K562 (cell line): ENCODE measurements at regions not wholly inside any gene's neighbourhood (a gene's known extent, or its start where the extent isn't known, plus 50 kb on each side); places are given as distances from the start of the nearest gene placed in this dataset.

ENCODE experiments used
- ATAC-seq: fragments of 200-7000 bp; cut with Tn5 transposase; 3 replicates; pipeline ENCODE4 v1.9.1; 2020; ENCODE audit warnings: moderate library complexity
- BruUV-seq: library from RNA; stranded (reverse); fragments of 400-500 nt; replicated peaks from 2 replicates; lab custom pipeline; 2021; lab: Mats Ljungman, UMichigan
- CTCF ChIA-PET: fragments of 300-600 bp; formaldehyde crosslinking; extraction: SDS; loops from one replicate; lab custom pipeline; 2021; ENCODE audit warnings: low intra/inter-chr PET ratio; lab: Yijun Ruan, JAX
- POLR2A ChIA-PET: fragments of 300-600, 350-650 bp; sonication (Branson Sonifier 250); formaldehyde crosslinking; extraction: SDS; loops from one replicate; lab custom pipeline; 2021; ENCODE audit warnings: antibody characterized with exemption, inconsistent platforms; lab: Yijun Ruan, JAX
- DNase-seq, 4 experiments: peaks; one replicate each; pipeline versions ENCODE4 v3.0.0 to v3.0.0-alpha.2; 2011 to 2018; ENCODE audit warnings: low spot score in 3 of 4, mixed read lengths in 3 of 4; ENCODE audit errors: extremely low read depth in 1 of 4
- FAIRE-seq: peaks from 2 replicates; lab custom pipeline; 2011; peaks lifted over from hg19 to GRCh38; lab: Jason Lieb, UNC
- H2AFZ ChIP-seq: 2 replicates; pipeline ENCODE4 v1.6.0; 2011; ENCODE audit warnings: low read depth, low read length, control low read depth, inconsistent platforms
- H3K27ac ChIP-seq: fragments of 200-600 bp; 3 replicates; pipeline ENCODE4 v1.8.0; 2011; ENCODE audit warnings: low read depth, mild to moderate bottlenecking, control low read depth, inconsistent platforms, low read length, moderate library complexity, mixed read lengths; ENCODE audit errors: extremely low read depth
- H3K27me3 ChIP-seq, 2 experiments: fragments of 300-600 bp in 1 of 2; 2 replicates in 1 of 2; 3 replicates in 1 of 2; pipeline versions ENCODE4 v1.6.0 to v1.8.0; 2011; ENCODE audit warnings: inconsistent platforms in 2 of 2, low read length in 2 of 2, mild to moderate bottlenecking in 1 of 2, mixed read lengths in 1 of 2, moderate library complexity in 1 of 2; ENCODE audit not compliant: control insufficient read depth in 2 of 2, insufficient read depth in 2 of 2
- H3K36me3 ChIP-seq: fragments of 300-600 bp; 3 replicates; pipeline ENCODE4 v1.8.0; 2011; ENCODE audit warnings: mild to moderate bottlenecking, low read length, inconsistent platforms; ENCODE audit not compliant: control insufficient read depth, insufficient read depth
- H3K4me1 ChIP-seq, 2 experiments: fragments of 200-600 bp in 1 of 2; replicated peaks in 1 of 2; 2 replicates in 1 of 2; 3 replicates in 1 of 2; pipeline versions ENCODE4 v1.5.1 to v1.8.0; 2011; ENCODE audit warnings: inconsistent platforms in 2 of 2, low read length in 2 of 2, mild to moderate bottlenecking in 1 of 2, mixed read lengths in 1 of 2, moderate library complexity in 1 of 2; ENCODE audit not compliant: control insufficient read depth in 2 of 2, insufficient read depth in 2 of 2
- H3K4me2 ChIP-seq: 2 replicates; pipeline ENCODE4 v1.6.1; 2011; ENCODE audit warnings: low read length, control low read depth, inconsistent platforms, mixed read lengths; ENCODE audit not compliant: insufficient read depth
- H3K4me3 ChIP-seq: fragments of 200-600 bp; sonication (generic), shearing (Covaris generic); 2 replicates; pipeline ENCODE4 v1.5.1; 2016; ENCODE audit warnings: control low read depth, inconsistent platforms
- H3K79me2 ChIP-seq: fragments of 200-600 bp; 3 replicates; pipeline ENCODE4 v1.8.0; 2011; ENCODE audit warnings: low read length, inconsistent platforms; ENCODE audit not compliant: control insufficient read depth, insufficient read depth
- H3K9ac ChIP-seq, 2 experiments: 2 replicates each; pipeline versions ENCODE4 v1.6.0 to v1.6.1; 2011; ENCODE audit warnings: low read depth in 2 of 2, low read length in 2 of 2, control low read depth in 1 of 2, inconsistent platforms in 1 of 2, mild to moderate bottlenecking in 1 of 2, mixed read lengths in 1 of 2; ENCODE audit not compliant: insufficient read depth in 1 of 2
- H3K9me1 ChIP-seq: one replicate; pipeline ENCODE4 v1.6.0; 2011; ENCODE audit warnings: inconsistent platforms, mild to moderate bottlenecking, low read length, moderate library complexity; ENCODE audit not compliant: control insufficient read depth, insufficient read depth
- H3K9me3 ChIP-seq: replicated peaks from 2 replicates; pipeline ENCODE4 v1.5.1; 2011; ENCODE audit warnings: low read depth, low read length, inconsistent platforms; ENCODE audit not compliant: control insufficient read depth, insufficient read depth
- H4K20me1 ChIP-seq: replicated peaks from 2 replicates; pipeline ENCODE4 v1.6.1; 2011; ENCODE audit warnings: low read length, inconsistent platforms, mixed read lengths; ENCODE audit not compliant: control insufficient read depth, insufficient read depth
- ARHGAP35 ChIP-seq: fragments of 450-650 bp; IDR thresholded peaks from 2 replicates; pipeline ENCODE4 v1.6.1; 2018; ENCODE audit not compliant: partially characterized antibody
- ATF2 ChIP-seq: sonication (generic); formaldehyde crosslinking; IDR thresholded peaks from 2 replicates; pipeline ENCODE4 v1.8.1; 2022; ENCODE audit warnings: missing genetic modification reagents
- CREB5 ChIP-seq: fragments of 250-450 bp; sonication (Bioruptor Pico); IDR thresholded peaks from 2 replicates; pipeline ENCODE4 v1.5.0; 2020; ENCODE audit warnings: mild to moderate bottlenecking
- E2F4 ChIP-seq: sonication (generic); formaldehyde crosslinking; IDR thresholded peaks from 2 replicates; pipeline ENCODE4 v1.8.0; 2022; ENCODE audit warnings: mild to moderate bottlenecking, low read depth, missing genetic modification reagents
- HSF4 ChIP-seq: fragments of 250-450 bp; sonication (Bioruptor Pico); IDR thresholded peaks from 2 replicates; pipeline ENCODE4 v2.1.2; 2022; ENCODE audit warnings: mild to moderate bottlenecking, moderate library complexity, borderline replicate concordance
- KLF16 ChIP-seq: IDR thresholded peaks from 2 replicates; pipeline ENCODE4 v1.6.1; 2016; ENCODE audit warnings: antibody characterized with exemption
- MEF2A ChIP-seq: IDR thresholded peaks from 2 replicates; pipeline ENCODE4 v1.6.1; 2011; ENCODE audit warnings: low read depth, mild to moderate bottlenecking, low read length, moderate library complexity; ENCODE audit not compliant: control insufficient read depth
- MNT ChIP-seq, 2 experiments: fragments of 450-650 bp; conservative IDR thresholded peaks; 2 replicates each; pipeline ENCODE4 v1.6.1; 2017; ENCODE audit warnings: mild to moderate bottlenecking in 2 of 2, moderate library complexity in 2 of 2
- NCOA1 ChIP-seq: fragments of 450-650 bp; IDR thresholded peaks from 2 replicates; pipeline ENCODE4 v1.6.1; 2016; ENCODE audit warnings: low read depth
- NCOA4 ChIP-seq: fragments of 450-650 bp; IDR thresholded peaks from 2 replicates; pipeline ENCODE4 v1.6.1; 2018; ENCODE audit warnings: mild to moderate bottlenecking; ENCODE audit not compliant: partially characterized antibody
- PPARD ChIP-seq: fragments of 250-450 bp; sonication (Bioruptor Pico); IDR thresholded peaks from 2 replicates; pipeline ENCODE4 v1.8.0; 2022; ENCODE audit warnings: inconsistent platforms, mild to moderate bottlenecking, moderate library complexity
- SAP30 ChIP-seq: fragments of 200-600 bp; sonication (generic); IDR thresholded peaks from 2 replicates; pipeline ENCODE4 v1.6.1; 2012; ENCODE audit warnings: borderline replicate concordance, low read depth, mild to moderate bottlenecking, moderate library complexity, low read length, control low read depth, inconsistent platforms; ENCODE audit not compliant: insufficient read depth, poor library complexity, severe bottlenecking
- SMAD1 ChIP-seq: fragments of 150-350 bp; IDR thresholded peaks from 2 replicates; pipeline ENCODE4 v1.6.1; 2014; ENCODE audit warnings: low read length, low read depth; ENCODE audit not compliant: partially characterized antibody
- SOX6 ChIP-seq: fragments of 450-650 bp; IDR thresholded peaks from 2 replicates; pipeline ENCODE4 v1.6.1; 2014; ENCODE audit warnings: mild to moderate bottlenecking
- TAF9B ChIP-seq: fragments of 450-650 bp; IDR thresholded peaks from 2 replicates; pipeline ENCODE4 v1.6.1; 2018; ENCODE audit warnings: mild to moderate bottlenecking; ENCODE audit not compliant: partially characterized antibody
- ZBTB43 ChIP-seq: sonication (generic); formaldehyde crosslinking; IDR thresholded peaks from 2 replicates; pipeline ENCODE4 v1.8.0; 2023; ENCODE audit warnings: mild to moderate bottlenecking, missing genetic modification reagents
- ZNF232 ChIP-seq: sonication (generic); formaldehyde crosslinking; IDR thresholded peaks from 2 replicates; pipeline ENCODE4 v1.8.0; 2022; ENCODE audit warnings: mild to moderate bottlenecking, missing genetic modification reagents
- ZNF778 ChIP-seq: fragments of 450-650 bp; formaldehyde crosslinking; IDR thresholded peaks from 2 replicates; pipeline ENCODE4 v1.4.0; 2020; ENCODE audit warnings: mild to moderate bottlenecking, moderate library complexity
- WGBS: fragments of 100-300 bp; shearing (Covaris generic); methylation state at CpG from one replicate; pipeline ENCODE4 v1.1.6; 2016; ENCODE audit warnings: low coverage, mixed read lengths; ENCODE audit not compliant: insufficient coverage; ENCODE audit errors: missing lambda C conversion rate; 5-methylcytosine and 5-hydroxymethylcytosine counted together
- in situ Hi-C: fragments of 300-500 bp; cut with MboI; formaldehyde crosslinking; loops from 4 replicates; pipeline ENCODE4 v1.15.0; 2018; ENCODE audit warnings: inconsistent platforms, mixed read lengths
- intact Hi-C: fragments of 100-400 bp; cut with micrococcal nuclease; formaldehyde crosslinking; loops from 2 replicates; pipeline ENCODE4 v1.14.2; 2022

GRCh38 chr4:30642567-30642966 is 77.6 kb upstream of the PCDH7 start:
- intact Hi-C loops = no loop called here
- POLR2A ChIA-PET = no interaction called here
- FAIRE-seq (no peak), DNase-seq (no peak), ATAC-seq (no peak)
- no peak overlapping the region for H3K4me2 ChIP-seq
- in situ Hi-C loops = no loop called here
- no TSS peak for BruUV-seq
- H3K9me1 ChIP-seq = no peaks in the 10 kb centered on the region
- no peaks in the 10 kb centered on the region for H4K20me1 ChIP-seq
- WGBS = 0% methylated on average over 1 of the region's 1 CpG
- no peaks in the 10 kb centered on the region for H3K4me1 ChIP-seq
- no peak overlapping the region for H3K27ac ChIP-seq
- H2AFZ ChIP-seq = no peak overlapping the region
- H3K9me3 ChIP-seq = no peaks in the 10 kb centered on the region; the same call in 1 of the 2 replicates
- H3K36me3 ChIP-seq = no peaks in the 10 kb centered on the region
- CTCF ChIA-PET = no interaction called here
- no peak overlapping the region for H3K4me3 ChIP-seq
- no peak overlapping the region for H3K9ac ChIP-seq
- no peaks in the 10 kb centered on the region for H3K79me2 ChIP-seq
- no peaks in the 10 kb centered on the region for H3K27me3 ChIP-seq
- TF ChIP-seq ATF2 (CRISPR knock-in tag) = no peak
- no peak for TF ChIP-seq MEF2A
- TF ChIP-seq SAP30 = no peak
- TF ChIP-seq ZNF232 (CRISPR knock-in tag) = no peak
- TF ChIP-seq MNT (conservative IDR thresholded peaks at IDR 0.05) = no peak
- no peak for TF ChIP-seq ZBTB43 (CRISPR knock-in tag)
- TF ChIP-seq CREB5 (CRISPR knock-in tag) = no peak
- TF ChIP-seq ARHGAP35 = no peak
- no peak for TF ChIP-seq TAF9B
- no peak for TF ChIP-seq NCOA1
- no peak for TF ChIP-seq E2F4 (CRISPR knock-in tag)
- no peak for TF ChIP-seq SOX6
- TF ChIP-seq NCOA4 = no peak
- no peak for TF ChIP-seq ZNF778
- no peak for TF ChIP-seq HSF4 (CRISPR knock-in tag)
- TF ChIP-seq SMAD1 = no peak
- TF ChIP-seq KLF16 = no peak
- no peak for TF ChIP-seq PPARD (CRISPR knock-in tag)
